GM12878 (cell line): ENCODE measurements at regions not wholly inside any gene's neighbourhood (a gene's known extent, or its start where the extent isn't known, plus 50 kb on each side); places are given as distances from the start of the nearest gene placed in this dataset.

ENCODE experiments used
- ATAC-seq: fragments of 200-7000 bp; cut with Tn5 transposase; 3 replicates; pipeline ENCODE4 v1.9.1; 2020; ENCODE audit warnings: mild to moderate bottlenecking, moderate library complexity
- BruUV-seq: library from RNA; stranded (reverse); fragments of 400-500 nt; replicated peaks from 2 replicates; lab custom pipeline; 2021; lab: Mats Ljungman, UMichigan
- CTCF ChIA-PET: fragments of 300-600 bp; sonication (Branson Sonifier 250); formaldehyde crosslinking; extraction: SDS; loops from one replicate; lab custom pipeline; 2021; ENCODE audit warnings: inconsistent platforms; lab: Yijun Ruan, JAX
- POLR2A ChIA-PET: fragments of 350-600 bp; formaldehyde crosslinking; extraction: SDS; loops from one replicate; lab custom pipeline; 2021; ENCODE audit warnings: inconsistent platforms; lab: Charles Lee
- RAD21 ChIA-PET: fragments of 300-600 bp; sonication (Branson Sonifier 250); formaldehyde crosslinking; loops from one replicate; lab custom pipeline; 2023; ENCODE audit warnings: antibody characterized with exemption; ENCODE audit not compliant: unreplicated experiment; lab: Charles Lee
- SMC1A ChIA-PET: fragments of 300-600 bp; sonication (Branson Sonifier 250); formaldehyde crosslinking; loops from one replicate; lab custom pipeline; 2023; ENCODE audit not compliant: unreplicated experiment, uncharacterized antibody; lab: Charles Lee
- DNase-seq: peaks from one replicate; pipeline ENCODE4 v3.0.0-alpha.2; 2011; ENCODE audit warnings: low read depth, low spot score
- FAIRE-seq: peaks from 3 replicates; lab custom pipeline; 2011; peaks lifted over from hg19 to GRCh38; lab: Jason Lieb, UNC
- H2AFZ ChIP-seq: 2 replicates; pipeline ENCODE4 v1.6.0; 2011; ENCODE audit warnings: low read depth, low read length, control low read depth; ENCODE audit not compliant: control insufficient read depth
- H3K27ac ChIP-seq: 2 replicates; pipeline ENCODE4 v1.5.1; 2011; ENCODE audit warnings: control low read depth; ENCODE audit not compliant: control insufficient read depth, insufficient read depth
- H3K27me3 ChIP-seq, 2 experiments: replicated peaks in 1 of 2; 2 replicates each; pipeline versions ENCODE4 v1.6.0 to v1.6.1; 2011; ENCODE audit warnings: low read length in 1 of 2; ENCODE audit not compliant: control insufficient read depth in 2 of 2, insufficient read depth in 2 of 2
- H3K36me3 ChIP-seq, 2 experiments: 2 replicates each; pipeline ENCODE4 v1.5.1; 2011; ENCODE audit warnings: low read length in 1 of 2; ENCODE audit not compliant: control insufficient read depth in 2 of 2, insufficient read depth in 2 of 2
- H3K4me1 ChIP-seq: 2 replicates; pipeline ENCODE4 v1.6.1; 2011; ENCODE audit warnings: mild to moderate bottlenecking, low read length, moderate library complexity, mixed read lengths; ENCODE audit not compliant: control insufficient read depth, insufficient read depth
- H3K4me2 ChIP-seq: 2 replicates; pipeline ENCODE4 v1.6.0; 2011; ENCODE audit warnings: control low read depth; ENCODE audit not compliant: control insufficient read depth, insufficient read depth
- H3K4me3 ChIP-seq: fragments of 200-600 bp; sonication (generic); 2 replicates; pipeline ENCODE4 v1.5.1; 2016
- H3K79me2 ChIP-seq: 2 replicates; pipeline ENCODE4 v1.6.0; 2011; ENCODE audit warnings: low read length; ENCODE audit not compliant: control insufficient read depth, insufficient read depth
- H3K9ac ChIP-seq: 2 replicates; pipeline ENCODE4 v1.8.0; 2011; ENCODE audit warnings: low read length, control low read depth, mixed read lengths; ENCODE audit not compliant: control insufficient read depth, insufficient read depth
- H3K9me3 ChIP-seq: replicated peaks from 3 replicates; pipeline ENCODE4 v1.5.1; 2011; ENCODE audit warnings: mild to moderate bottlenecking, low read length; ENCODE audit not compliant: control insufficient read depth, insufficient read depth
- H4K20me1 ChIP-seq: 2 replicates; pipeline ENCODE4 v1.6.0; 2011; ENCODE audit not compliant: control insufficient read depth, insufficient read depth
- ASH2L ChIP-seq: fragments of 300-600, 200-600 bp; sonication (generic); IDR thresholded peaks from 2 replicates; pipeline ENCODE4 v1.6.1; 2017; ENCODE audit warnings: low read depth, mild to moderate bottlenecking, borderline replicate concordance
- DPF2 ChIP-seq: fragments of 450-650 bp; IDR thresholded peaks from 2 replicates; pipeline ENCODE4 v1.6.1; 2017; ENCODE audit warnings: mild to moderate bottlenecking
- EGR1 ChIP-seq, 2 experiments: IDR thresholded peaks; 1 replicate in 1 of 2; 2 replicates in 1 of 2; pipeline ENCODE4 v1.6.1; 2011 to 2012; ENCODE audit warnings: low read depth in 2 of 2, low read length in 2 of 2, borderline replicate concordance in 1 of 2, mild to moderate bottlenecking in 1 of 2, moderate library complexity in 1 of 2
- FOXK2 ChIP-seq: fragments of 450-650 bp; IDR thresholded peaks from 2 replicates; pipeline ENCODE4 v1.6.1; 2017; ENCODE audit warnings: mild to moderate bottlenecking, moderate library complexity
- MTA2 ChIP-seq: fragments of 450-650 bp; IDR thresholded peaks from 2 replicates; pipeline ENCODE4 v1.6.1; 2016; ENCODE audit warnings: low read depth, mild to moderate bottlenecking, moderate library complexity
- MYB ChIP-seq: fragments of 150-350 bp; IDR thresholded peaks from 2 replicates; pipeline ENCODE4 v1.6.1; 2014; ENCODE audit warnings: mild to moderate bottlenecking, low read depth, low read length, borderline replicate concordance
- NFYB ChIP-seq: IDR thresholded peaks from 2 replicates; pipeline ENCODE4 v1.6.1; 2011; ENCODE audit warnings: low read depth, mild to moderate bottlenecking, low read length, improper control_type of control experiment, moderate library complexity; ENCODE audit not compliant: insufficient read depth
- NR2C2 ChIP-seq: IDR thresholded peaks from 2 replicates; pipeline ENCODE4 v1.6.1; 2011; ENCODE audit warnings: borderline replicate concordance, low read depth; ENCODE audit not compliant: control insufficient read depth, insufficient read length
- RCOR1 ChIP-seq: conservative IDR thresholded peaks from 2 replicates; pipeline ENCODE4 v1.6.1; 2012; ENCODE audit warnings: low read depth, low read length, improper control_type of control experiment
- RELA ChIP-seq: fragments of 450-650 bp; IDR thresholded peaks from 2 replicates; pipeline ENCODE4 v1.8.0; 2014; ENCODE audit warnings: borderline replicate concordance; ENCODE audit not compliant: partially characterized antibody
- RUNX3 ChIP-seq: IDR thresholded peaks from 2 replicates; pipeline ENCODE4 v1.6.1; 2012; ENCODE audit warnings: low read length, inconsistent platforms
- SKIL ChIP-seq: fragments of 450-650 bp; IDR thresholded peaks from 2 replicates; pipeline ENCODE4 v1.6.1; 2017; ENCODE audit warnings: mild to moderate bottlenecking, low read depth, inconsistent platforms; ENCODE audit not compliant: poor library complexity, severe bottlenecking
- SPI1 ChIP-seq: IDR thresholded peaks from 2 replicates; pipeline ENCODE4 v1.6.1; 2011; ENCODE audit warnings: low read depth, mild to moderate bottlenecking, low read length, moderate library complexity, borderline replicate concordance; ENCODE audit not compliant: insufficient read depth
- SREBF1 ChIP-seq: IDR thresholded peaks from 2 replicates; pipeline ENCODE4 v1.6.1; 2012; ENCODE audit warnings: mild to moderate bottlenecking, low read length
- ZBTB11 ChIP-seq: fragments of 450-650 bp; formaldehyde crosslinking; IDR thresholded peaks from 2 replicates; pipeline ENCODE4 v1.5.0; 2022; ENCODE audit warnings: mild to moderate bottlenecking, missing genetic modification characterization
- WGBS: methylation state at CpG from one replicate; pipeline ENCODE4 v1.1.6; 2016; ENCODE audit warnings: low lambda C conversion rate; ENCODE audit not compliant: insufficient replicate concordance, insufficient coverage; ENCODE audit errors: missing lambda C conversion rate; 5-methylcytosine and 5-hydroxymethylcytosine counted together
- in situ Hi-C: fragments of 300-500 bp; cut with MboI; formaldehyde crosslinking; loops from 9 replicates; pipeline ENCODE4 v1.14.3; 2018; ENCODE audit warnings: mixed read lengths
- intact Hi-C: fragments of 100-400 bp; cut with micrococcal nuclease; formaldehyde crosslinking; loops from one replicate; pipeline ENCODE4 v1.14.2; 2022; ENCODE audit not compliant: unreplicated experiment

- no peak overlapping the region for H2AFZ ChIP-seq
- 38% methylated on average over 1 of the region's 1 CpG for WGBS
- no TSS peak for BruUV-seq
- H3K9me3 ChIP-seq, result no peaks in the 10 kb centered on the region
- TF ChIP-seq NR2C2 (no peak), NFYB (no peak), SPI1 (no peak), SKIL (no peak), MYB (no peak), RUNX3 (no peak), EGR1 (IDR thresholded peaks at IDR 0.05; ENCODE audit: borderline replicate concordance in 1 of 2, low read depth in 2 of 2, low read length in 2 of 2) (no peak), SREBF1 (no peak), DPF2 (no peak), ASH2L (no peak), RELA (no peak), MTA2 (no peak), FOXK2 (no peak), RCOR1 (no peak), ZBTB11 (CRISPR knock-in tag) (no peak)
- no peaks in the 10 kb centered on the region for H3K4me1 ChIP-seq
- ChIA-PET SMC1A (no interaction called here), RAD21 (no interaction called here), CTCF (no interaction called here), POLR2A (no interaction called here)
- no peak overlapping the region for H3K4me3 ChIP-seq
- H3K27me3 ChIP-seq, result no peaks in the 10 kb centered on the region
- DNase-seq, result no peak
- no peak for ATAC-seq
- H4K20me1 ChIP-seq, result no peaks in the 10 kb centered on the region
- in situ Hi-C loops, result no loop called here
- no peak for FAIRE-seq
- H3K36me3 ChIP-seq, result no peaks in the 10 kb centered on the region
- no peak overlapping the region for H3K4me2 ChIP-seq
- intact Hi-C loops, result no loop called here
- H3K79me2 ChIP-seq, result no peaks in the 10 kb centered on the region
- H3K9ac ChIP-seq, result no peak overlapping the region
- H3K27ac ChIP-seq, result no peak overlapping the region
Measured at GRCh38 chr12:72793796-72794195, 521.6 kb downstream of the TRHDE start.
